ENCODE measurements at regions not wholly inside any gene's neighbourhood (a gene's known extent, or its start where the extent isn't known, plus 50 kb on each side); places are given as distances from the start of the nearest gene placed in this dataset.

- TF ChIP-seq, protein P1, sequence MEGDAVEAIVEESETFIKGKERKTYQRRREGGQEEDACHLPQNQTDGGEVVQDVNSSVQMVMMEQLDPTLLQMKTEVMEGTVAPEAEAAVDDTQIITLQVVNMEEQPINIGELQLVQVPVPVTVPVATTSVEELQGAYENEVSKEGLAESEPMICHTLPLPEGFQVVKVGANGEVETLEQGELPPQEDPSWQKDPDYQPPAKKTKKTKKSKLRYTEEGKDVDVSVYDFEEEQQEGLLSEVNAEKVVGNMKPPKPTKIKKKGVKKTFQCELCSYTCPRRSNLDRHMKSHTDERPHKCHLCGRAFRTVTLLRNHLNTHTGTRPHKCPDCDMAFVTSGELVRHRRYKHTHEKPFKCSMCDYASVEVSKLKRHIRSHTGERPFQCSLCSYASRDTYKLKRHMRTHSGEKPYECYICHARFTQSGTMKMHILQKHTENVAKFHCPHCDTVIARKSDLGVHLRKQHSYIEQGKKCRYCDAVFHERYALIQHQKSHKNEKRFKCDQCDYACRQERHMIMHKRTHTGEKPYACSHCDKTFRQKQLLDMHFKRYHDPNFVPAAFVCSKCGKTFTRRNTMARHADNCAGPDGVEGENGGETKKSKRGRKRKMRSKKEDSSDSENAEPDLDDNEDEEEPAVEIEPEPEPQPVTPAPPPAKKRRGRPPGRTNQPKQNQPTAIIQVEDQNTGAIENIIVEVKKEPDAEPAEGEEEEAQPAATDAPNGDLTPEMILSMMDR (IDR thresholded peaks at IDR 0.05; ENCODE audit: low read length, missing control alignments) = no peak
- H3K4me3 ChIP-seq (replicated peaks; ENCODE audit: low read depth, low read length) = no peak overlapping the region
- no peak for DNase-seq (ENCODE audit: low read depth)
Observed at GRCh38 chr19:29278716-29279115, 65.8 kb upstream of the UQCRFS1 start.

DNA sequence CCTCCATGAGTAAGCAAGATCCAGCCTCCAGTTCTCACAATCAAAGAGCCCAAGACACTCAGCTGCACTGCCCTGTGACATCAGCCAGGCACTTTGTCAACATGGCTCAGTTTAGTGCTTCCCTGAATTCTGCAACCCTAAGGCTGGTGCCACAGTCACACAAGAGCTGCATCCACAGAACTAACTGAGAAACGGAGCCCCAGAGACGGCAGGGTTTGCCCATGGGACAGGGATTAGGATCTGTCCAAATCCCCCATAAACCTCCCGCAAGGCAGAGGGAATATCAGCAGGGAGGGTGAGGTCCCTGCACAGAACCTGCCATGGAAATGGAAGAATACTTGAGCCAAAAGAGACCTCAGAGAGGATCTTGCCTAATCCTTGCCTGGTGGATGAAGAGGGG lies 70.4 kb upstream of the UQCRFS1 start:
- TF ChIP-seq, protein P1 (IDR thresholded peaks at IDR 0.05; ENCODE audit: low read length, missing control alignments) = no peak
- H3K4me3 ChIP-seq (replicated peaks; ENCODE audit: low read depth, low read length) = no peak overlapping the region
- DNase-seq (ENCODE audit: low read depth) = no peak

DNA sequence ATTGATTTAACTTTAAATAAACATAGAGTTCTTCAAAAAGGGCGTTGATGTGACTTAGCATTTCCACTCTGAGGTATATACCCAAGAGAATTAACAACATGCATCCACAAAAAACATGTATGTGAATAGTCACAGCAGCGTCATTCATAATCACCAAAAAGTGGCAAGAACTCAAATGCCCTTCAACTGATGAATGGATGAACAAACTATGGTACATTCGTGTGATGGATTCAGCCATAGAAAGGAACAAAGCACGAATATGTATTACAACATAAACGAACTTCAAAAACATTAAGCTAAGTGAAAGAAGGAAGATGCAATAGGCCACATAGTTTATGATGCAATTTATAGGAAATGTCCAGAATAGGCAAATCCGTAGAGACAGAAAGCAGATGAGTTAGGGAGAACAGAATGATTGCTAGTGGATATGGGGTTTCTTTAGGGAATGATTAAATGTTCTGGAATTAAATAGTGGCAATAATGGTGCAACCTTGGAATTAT lies 72.3 kb upstream of the UQCRFS1 start:
- no peak for DNase-seq (ENCODE audit: low read depth)
- no peak overlapping the region for H3K4me3 ChIP-seq (replicated peaks; ENCODE audit: low read depth, low read length)
- TF ChIP-seq, protein P1 (IDR thresholded peaks at IDR 0.05; ENCODE audit: low read length, missing control alignments) = no peak

DNA sequence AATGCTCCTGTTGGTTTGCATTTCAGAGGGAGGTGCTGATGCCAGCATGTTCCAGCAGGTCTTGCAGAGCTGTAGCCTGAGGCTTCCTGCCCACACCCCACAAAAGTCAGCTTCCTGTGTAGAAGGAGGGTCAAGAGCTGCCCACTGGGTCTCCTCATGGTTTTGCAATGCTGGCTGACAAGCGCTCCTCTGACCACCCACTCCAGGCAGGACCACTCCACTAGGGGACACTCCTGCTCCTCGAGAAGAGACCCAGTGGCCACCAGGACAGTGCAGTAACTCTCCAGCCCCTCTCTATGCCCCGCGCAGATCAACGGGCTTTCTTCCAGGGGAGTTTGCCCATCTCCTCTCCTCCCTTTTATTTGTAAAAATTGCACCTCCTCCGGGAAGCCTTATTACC lies 72.9 kb upstream of the UQCRFS1 start:
- DNase-seq (ENCODE audit: low read depth) = no peak
- no peak overlapping the region for H3K4me3 ChIP-seq (replicated peaks; ENCODE audit: low read depth, low read length)
- TF ChIP-seq, protein P1 (IDR thresholded peaks at IDR 0.05; ENCODE audit: low read length, missing control alignments) = no peak

DNA sequence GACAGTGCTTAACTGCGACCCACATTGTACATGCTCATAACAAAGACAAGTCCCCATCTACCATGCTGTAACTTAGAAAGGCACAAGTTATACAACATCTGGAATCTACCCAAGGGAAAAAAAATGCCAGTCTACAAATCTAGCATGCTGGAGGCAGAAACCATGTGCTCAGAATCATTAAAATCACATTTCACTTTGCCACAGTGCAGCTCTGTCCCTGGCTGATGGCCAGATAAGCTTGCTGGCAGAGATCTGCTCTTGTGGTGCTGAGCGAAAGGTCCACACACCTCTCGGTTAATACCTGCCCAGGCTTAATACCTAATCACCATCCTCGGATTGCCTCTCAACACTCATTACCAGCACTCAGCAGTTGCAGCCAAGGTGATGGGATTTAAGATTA lies 74.1 kb upstream of the UQCRFS1 start:
- no peak for DNase-seq (ENCODE audit: low read depth)
- H3K4me3 ChIP-seq (replicated peaks; ENCODE audit: low read depth, low read length) = no peak overlapping the region
- TF ChIP-seq, protein P1 (IDR thresholded peaks at IDR 0.05; ENCODE audit: low read length, missing control alignments) = no peak

- no peak for DNase-seq (ENCODE audit: low read depth)
- TF ChIP-seq, protein P1 (IDR thresholded peaks at IDR 0.05; ENCODE audit: low read length, missing control alignments) = no peak
- no peak overlapping the region for H3K4me3 ChIP-seq (replicated peaks; ENCODE audit: low read depth, low read length)
Observed at GRCh38 chr19:29288256-29288655, 75.3 kb upstream of the UQCRFS1 start.

- TF ChIP-seq, protein P1 (IDR thresholded peaks at IDR 0.05; ENCODE audit: low read length, missing control alignments) = no peak
- no peak overlapping the region for H3K4me3 ChIP-seq (replicated peaks; ENCODE audit: low read depth, low read length)
- no peak for DNase-seq (ENCODE audit: low read depth)
Observed at GRCh38 chr19:29289020-29289419, 76.1 kb upstream of the UQCRFS1 start.

Data from fibroblast of pulmonary artery (primary cell).